ENCODE measurements at regions not wholly inside any gene's neighbourhood (a gene's known extent, or its start where the extent isn't known, plus 50 kb on each side); places are given as distances from the start of the nearest gene placed in this dataset.

DNA sequence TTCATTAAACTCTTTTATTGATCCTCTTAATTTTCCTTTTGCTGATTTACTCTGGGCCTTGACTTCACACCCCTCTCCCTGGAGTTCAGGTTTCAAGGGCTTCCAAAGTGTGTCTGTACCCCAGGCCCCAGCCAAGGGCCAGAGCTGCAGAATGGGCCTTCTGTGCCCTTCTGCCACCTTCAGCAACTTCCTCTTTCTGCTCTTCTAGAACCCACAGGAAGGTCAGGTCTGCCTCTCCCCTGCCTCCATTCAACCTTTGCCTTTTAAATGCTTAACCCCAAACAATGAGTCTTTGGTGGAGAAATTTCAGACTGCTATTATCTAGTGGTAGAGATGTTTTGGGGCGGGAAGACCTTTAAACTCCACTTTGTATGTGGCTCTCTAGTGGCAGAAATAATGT, 63.1 kb downstream of the TSN start:
- TF ChIP-seq, protein P1, sequence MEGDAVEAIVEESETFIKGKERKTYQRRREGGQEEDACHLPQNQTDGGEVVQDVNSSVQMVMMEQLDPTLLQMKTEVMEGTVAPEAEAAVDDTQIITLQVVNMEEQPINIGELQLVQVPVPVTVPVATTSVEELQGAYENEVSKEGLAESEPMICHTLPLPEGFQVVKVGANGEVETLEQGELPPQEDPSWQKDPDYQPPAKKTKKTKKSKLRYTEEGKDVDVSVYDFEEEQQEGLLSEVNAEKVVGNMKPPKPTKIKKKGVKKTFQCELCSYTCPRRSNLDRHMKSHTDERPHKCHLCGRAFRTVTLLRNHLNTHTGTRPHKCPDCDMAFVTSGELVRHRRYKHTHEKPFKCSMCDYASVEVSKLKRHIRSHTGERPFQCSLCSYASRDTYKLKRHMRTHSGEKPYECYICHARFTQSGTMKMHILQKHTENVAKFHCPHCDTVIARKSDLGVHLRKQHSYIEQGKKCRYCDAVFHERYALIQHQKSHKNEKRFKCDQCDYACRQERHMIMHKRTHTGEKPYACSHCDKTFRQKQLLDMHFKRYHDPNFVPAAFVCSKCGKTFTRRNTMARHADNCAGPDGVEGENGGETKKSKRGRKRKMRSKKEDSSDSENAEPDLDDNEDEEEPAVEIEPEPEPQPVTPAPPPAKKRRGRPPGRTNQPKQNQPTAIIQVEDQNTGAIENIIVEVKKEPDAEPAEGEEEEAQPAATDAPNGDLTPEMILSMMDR (IDR thresholded peaks at IDR 0.05), result no peak
- no peak for DNase-seq
- H3K36me3 ChIP-seq, result no peaks in the 10 kb centered on the region
- H3K4me3 ChIP-seq, result no peak overlapping the region
- intact Hi-C loops (cut with DNase I; ENCODE audit: low total_unique reads), result no loop called here
- H3K4me1 ChIP-seq, result no peaks in the 10 kb centered on the region
- H3K27ac ChIP-seq, result no peak overlapping the region
- H3K27me3 ChIP-seq, result peaks cover 0 to 4% of the 10 kb centered on the region in 2 donors
- no peaks in the 10 kb centered on the region for H3K9me3 ChIP-seq

DNA sequence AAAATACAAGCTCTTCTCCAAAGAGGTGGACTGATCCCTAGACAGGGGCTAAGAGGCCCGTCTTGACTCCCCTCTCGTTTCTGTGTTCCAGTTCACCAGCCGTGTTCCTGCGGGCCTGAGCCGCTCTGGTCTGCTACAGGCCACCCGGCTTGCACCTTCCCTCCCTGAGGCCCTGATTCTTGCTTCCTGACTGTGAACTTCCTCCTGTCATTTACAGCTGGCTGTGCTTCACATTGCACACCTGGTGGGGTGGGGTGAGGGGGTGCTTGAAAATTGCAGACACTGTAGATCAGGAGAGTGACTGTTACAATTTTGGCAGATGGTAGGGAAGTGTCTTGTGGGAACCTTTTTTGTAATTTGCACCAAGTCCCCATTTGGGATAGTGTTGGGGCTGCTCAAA, 64.4 kb downstream of the TSN start:
- Histone ChIP-seq H3K27me3 (peaks cover 0 to 7% of the 10 kb centered on the region in 2 donors), H3K27ac (no peak overlapping the region), H3K36me3 (no peaks in the 10 kb centered on the region), H3K4me1 (no peaks in the 10 kb centered on the region), H3K9me3 (no peaks in the 10 kb centered on the region), H3K4me3 (no peak overlapping the region)
- intact Hi-C loops (cut with DNase I; ENCODE audit: low total_unique reads), result no loop called here
- TF ChIP-seq, protein P1 (IDR thresholded peaks at IDR 0.05), result no peak
- DNase-seq, result no peak

DNA sequence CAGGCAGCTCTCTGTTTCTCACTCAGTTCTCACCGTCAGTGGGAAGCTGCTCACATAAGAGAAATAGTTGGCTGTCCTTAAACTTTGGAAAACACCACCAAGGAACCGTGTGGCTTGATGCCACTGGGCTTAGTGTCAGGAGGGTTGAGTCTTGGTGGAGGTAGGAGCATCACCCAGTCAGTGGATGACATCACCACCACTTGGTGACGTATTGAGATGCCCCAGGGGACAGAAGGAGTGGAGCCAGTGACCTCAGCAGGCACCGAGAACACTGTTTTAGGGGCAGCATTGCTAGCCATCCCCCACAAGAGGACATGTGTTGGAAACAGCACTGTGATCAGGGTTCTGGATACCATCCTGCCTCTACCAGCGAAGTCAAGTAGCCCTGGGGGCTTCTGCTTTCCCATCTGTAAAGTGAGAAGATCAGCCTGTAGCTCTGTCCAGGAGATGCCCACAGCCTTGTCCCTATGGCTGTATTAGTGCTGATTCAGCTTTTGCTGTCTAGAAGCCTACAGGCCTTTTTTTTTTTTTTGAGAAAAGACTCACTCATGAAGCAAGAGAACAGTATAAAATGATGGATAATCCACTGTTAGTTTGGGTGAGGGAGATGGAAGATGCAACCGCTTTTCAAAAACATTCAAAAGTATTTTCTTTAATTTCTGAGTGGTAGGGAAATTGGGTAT, 66.2 kb downstream of the TSN start:
- H3K27ac ChIP-seq, result no peak overlapping the region

DNA sequence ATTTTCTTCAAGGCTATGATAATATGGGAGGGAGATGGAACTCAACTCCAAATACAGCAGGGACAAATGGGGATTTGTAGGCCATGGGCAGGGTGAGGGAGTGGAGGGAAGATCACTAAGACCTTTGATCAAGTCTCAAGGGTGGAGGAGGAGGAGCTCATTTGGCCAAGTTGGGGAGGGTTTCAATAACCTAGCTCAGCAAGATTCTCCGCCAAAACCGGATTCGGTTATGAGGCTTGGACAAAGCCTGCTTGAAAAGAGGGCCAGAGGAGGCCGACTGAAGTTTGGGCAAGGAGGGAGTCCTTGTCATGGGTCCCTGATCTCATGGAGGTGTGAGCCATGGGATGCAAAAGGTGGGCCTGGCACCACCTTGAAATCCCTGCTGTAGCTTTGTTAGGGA, 68.8 kb downstream of the TSN start:
- TF ChIP-seq, protein P1 (IDR thresholded peaks at IDR 0.05), result no peak
- no peaks in the 10 kb centered on the region for H3K9me3 ChIP-seq
- H3K36me3 ChIP-seq, result no peaks in the 10 kb centered on the region
- DNase-seq, result no peak
- no peak overlapping the region for H3K4me3 ChIP-seq
- no peaks in the 10 kb centered on the region for H3K4me1 ChIP-seq
- peaks cover 0 to 7% of the 10 kb centered on the region in 2 donors for H3K27me3 ChIP-seq
- no peak overlapping the region for H3K27ac ChIP-seq
- intact Hi-C loops (cut with DNase I; ENCODE audit: low total_unique reads), result no loop called here

More for the DNA sequence above, 66.2 kb downstream of the TSN start:
- H3K9me3 ChIP-seq, result no peaks in the 10 kb centered on the region
- no peaks in the 10 kb centered on the region for H3K4me1 ChIP-seq
- TF ChIP-seq, protein P1 (IDR thresholded peaks at IDR 0.05), result no peak
- H3K4me3 ChIP-seq, result no peak overlapping the region
- no peaks in the 10 kb centered on the region for H3K36me3 ChIP-seq
- DNase-seq, result no peak
- intact Hi-C loops (cut with DNase I; ENCODE audit: low total_unique reads), result no loop called here
- peaks cover 0 to 7% of the 10 kb centered on the region in 2 donors for H3K27me3 ChIP-seq

DNA sequence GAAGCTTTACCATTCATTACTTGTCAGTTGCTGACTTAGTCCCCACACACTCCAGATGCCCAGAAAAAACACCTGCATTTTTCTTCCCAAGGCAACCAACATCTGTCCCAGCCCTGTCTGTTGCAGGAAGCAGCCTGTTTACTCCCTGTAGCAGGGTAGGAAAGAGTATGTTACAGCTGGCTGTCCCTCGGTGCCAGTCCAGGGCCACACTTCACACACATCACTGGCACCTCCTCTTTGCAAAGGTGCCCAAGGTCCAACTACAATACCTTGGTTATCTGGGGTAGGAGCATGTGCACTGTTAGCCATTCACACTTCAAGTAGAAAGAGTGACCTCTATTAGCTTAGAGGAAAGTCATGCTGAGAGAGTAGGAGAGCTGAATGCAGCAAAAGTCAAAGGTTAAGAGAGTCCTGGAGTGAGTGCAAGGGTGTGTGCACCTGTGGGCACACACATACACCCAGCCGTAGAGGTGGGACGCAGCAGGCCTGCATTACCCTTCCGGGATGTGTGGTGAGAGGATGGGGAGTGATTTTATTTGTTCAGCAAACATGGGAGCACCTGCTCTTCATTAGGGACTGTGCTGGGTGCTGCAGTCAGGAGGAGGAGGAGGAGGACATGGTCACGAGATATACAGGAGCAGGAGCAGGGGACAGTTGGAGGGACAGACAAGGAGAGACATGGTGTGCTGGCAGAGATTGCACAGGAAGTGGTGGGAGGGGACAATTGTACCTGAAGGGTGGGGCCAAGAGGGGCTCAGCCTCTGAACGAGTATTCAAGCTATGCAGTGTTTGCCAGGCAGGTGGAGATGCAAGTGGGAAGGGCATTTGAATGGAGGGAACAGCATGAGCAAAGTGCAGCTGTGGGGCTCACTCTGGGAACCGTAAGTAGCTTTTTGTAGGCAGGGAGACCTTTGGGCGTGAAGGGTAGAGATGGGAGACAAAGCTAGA, 69.8 kb downstream of the TSN start:
- TF ChIP-seq, protein P1 (IDR thresholded peaks at IDR 0.05), result no peak

More for the DNA sequence above, 69.8 kb downstream of the TSN start:
- H3K9me3 ChIP-seq, result no peaks in the 10 kb centered on the region
- DNase-seq, result no peak
- intact Hi-C loops (cut with DNase I; ENCODE audit: low total_unique reads), result no loop called here
- peaks cover 0 to 7% of the 10 kb centered on the region in 2 donors for H3K27me3 ChIP-seq
- no peaks in the 10 kb centered on the region for H3K4me1 ChIP-seq
- no peaks in the 10 kb centered on the region for H3K36me3 ChIP-seq
- no peak overlapping the region for H3K4me3 ChIP-seq
- no peak overlapping the region for H3K27ac ChIP-seq
